DND-41 (cell line): ENCODE measurements at regions not wholly inside any gene's neighbourhood (a gene's known extent, or its start where the extent isn't known, plus 50 kb on each side); places are given as distances from the start of the nearest gene placed in this dataset.
"Not testable (repeated sequence)": the region's sequence is repeated elsewhere in the genome, so short reads cannot be mapped to it uniquely, and the experiment has no call there.

ENCODE experiments used
- ATAC-seq: fragments of 200-7000 bp; cut with Tn5 transposase; 3 replicates; pipeline ENCODE4 v1.9.1; 2021; ENCODE audit warnings: low read depth; ENCODE audit not compliant: insufficient read depth
- DNase-seq: peaks from one replicate; pipeline ENCODE4 v3.0.0-alpha.2; 2020
- H2AFZ ChIP-seq: 2 replicates; pipeline ENCODE4 v1.6.0; 2012; ENCODE audit warnings: low read depth, low read length
- H3K27ac ChIP-seq: 2 replicates; pipeline ENCODE4 v1.5.1; 2012; ENCODE audit warnings: low read length, inconsistent platforms
- H3K27me3 ChIP-seq: fragments of 200-600 bp; sonication (generic); 2 replicates; pipeline ENCODE4 v1.6.0; 2012; ENCODE audit warnings: low read length, mild to moderate bottlenecking, inconsistent platforms; ENCODE audit not compliant: insufficient read depth, poor library complexity
- H3K36me3 ChIP-seq: 2 replicates; pipeline ENCODE4 v1.5.1; 2012; ENCODE audit warnings: low read length, inconsistent platforms; ENCODE audit not compliant: insufficient read depth
- H3K4me1 ChIP-seq: 2 replicates; pipeline ENCODE4 v1.5.1; 2012; ENCODE audit warnings: mild to moderate bottlenecking, low read length; ENCODE audit not compliant: insufficient read depth
- H3K4me2 ChIP-seq: 2 replicates; pipeline ENCODE4 v1.6.0; 2012; ENCODE audit warnings: mild to moderate bottlenecking, moderate library complexity, low read length, inconsistent platforms; ENCODE audit not compliant: insufficient read depth
- H3K4me3 ChIP-seq, 2 experiments: fragments of 200-600 bp in 1 of 2; shearing (Covaris generic) in 1 of 2; 2 replicates each; pipeline ENCODE4 v1.5.1; 2012 to 2016; ENCODE audit warnings: inconsistent platforms in 2 of 2, low read length in 2 of 2, mild to moderate bottlenecking in 2 of 2, low read depth in 1 of 2, moderate library complexity in 1 of 2
- H3K79me2 ChIP-seq: 2 replicates; pipeline ENCODE4 v1.6.0; 2012; ENCODE audit warnings: low read length, inconsistent platforms; ENCODE audit not compliant: insufficient read depth
- H3K9ac ChIP-seq: 2 replicates; pipeline ENCODE4 v1.6.0; 2012; ENCODE audit warnings: low read depth, mild to moderate bottlenecking, inconsistent platforms, low read length, moderate library complexity
- H3K9me3 ChIP-seq: 2 replicates; pipeline ENCODE4 v1.5.1; 2012; ENCODE audit warnings: low read length, moderate library complexity, mild to moderate bottlenecking, inconsistent platforms; ENCODE audit not compliant: insufficient read depth, severe bottlenecking
- H4K20me1 ChIP-seq: 2 replicates; pipeline ENCODE4 v1.6.0; 2012; ENCODE audit warnings: low read length; ENCODE audit not compliant: insufficient read depth
- CTCF ChIP-seq: IDR thresholded peaks from 2 replicates; pipeline ENCODE4 v1.5.1; 2012; ENCODE audit warnings: borderline replicate concordance, low read length, moderate library complexity, mild to moderate bottlenecking; ENCODE audit not compliant: poor library complexity, severe bottlenecking; ENCODE audit errors: extremely low read depth
- EZH2 ChIP-seq: IDR thresholded peaks from 3 replicates; pipeline ENCODE4 v1.6.1; 2012; ENCODE audit warnings: borderline replicate concordance, low read depth, mild to moderate bottlenecking, moderate library complexity, low read length, inconsistent platforms; ENCODE audit not compliant: severe bottlenecking

- Histone ChIP-seq H4K20me1 (no peaks in the 10 kb centered on the region), H3K27ac (no peak overlapping the region), H2AFZ (no peak overlapping the region), H3K9me3 (no peaks in the 10 kb centered on the region), H3K36me3 (no peaks in the 10 kb centered on the region), H3K79me2 (no peaks in the 10 kb centered on the region), H3K4me3 (no peak overlapping the region), H3K4me1 (no peaks in the 10 kb centered on the region), H3K4me2 (no peak overlapping the region), H3K27me3 (peaks cover 2% of the 10 kb centered on the region), H3K9ac (no peak overlapping the region)
- TF ChIP-seq CTCF = no peak
- TF ChIP-seq EZH2 = no peak
- ATAC-seq (no peak), DNase-seq (no peak)
Measured at GRCh38 chr9:19631181-19631580, 157.7 kb downstream of the SLC24A2 start.

- Histone ChIP-seq H3K4me3 (no peak overlapping the region), H3K27me3 (peaks cover 2% of the 10 kb centered on the region), H3K27ac (no peak overlapping the region), H3K36me3 (no peaks in the 10 kb centered on the region), H3K79me2 (no peaks in the 10 kb centered on the region), H3K4me2 (no peak overlapping the region), H3K9me3 (no peaks in the 10 kb centered on the region), H2AFZ (no peak overlapping the region), H3K4me1 (no peaks in the 10 kb centered on the region), H4K20me1 (no peaks in the 10 kb centered on the region), H3K9ac (no peak overlapping the region)
- DNase-seq = no peak
- TF ChIP-seq EZH2 (no peak), CTCF (no peak)
- no peak for ATAC-seq
Measured at GRCh38 chr9:19630760-19631159, 158.1 kb downstream of the SLC24A2 start.

DNA sequence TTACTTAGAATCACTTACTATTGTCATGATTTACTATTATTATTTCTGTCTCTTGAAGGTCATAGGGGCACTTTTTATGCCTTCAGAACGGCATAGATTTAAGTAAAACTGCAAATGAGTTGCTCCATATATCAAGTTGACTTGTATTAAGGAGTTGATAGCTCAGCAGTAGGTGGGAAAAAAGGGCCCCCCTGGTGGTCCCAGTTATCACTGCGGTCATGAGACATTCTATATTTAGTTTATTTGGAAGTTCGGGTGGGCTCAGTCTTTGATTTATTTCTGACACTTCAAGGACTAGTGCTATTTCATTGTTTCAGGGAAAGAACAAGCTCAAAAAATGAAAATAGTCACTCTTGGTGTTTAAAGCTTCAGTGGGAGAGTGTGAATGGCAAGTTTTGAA, 159.3 kb downstream of the SLC24A2 start:
- no peaks in the 10 kb centered on the region for H3K9me3 ChIP-seq
- H2AFZ ChIP-seq = no peak overlapping the region
- no peaks in the 10 kb centered on the region for H3K36me3 ChIP-seq
- no peak overlapping the region for H3K4me3 ChIP-seq
- DNase-seq (peak; percentile 16), ATAC-seq (0 out of 3 replicates have a peak, but pooled peaks have one; percentile 47)
- H3K79me2 ChIP-seq = no peaks in the 10 kb centered on the region
- no peak overlapping the region for H3K4me2 ChIP-seq
- H3K4me1 ChIP-seq = no peaks in the 10 kb centered on the region
- no peaks in the 10 kb centered on the region for H4K20me1 ChIP-seq
- H3K27me3 ChIP-seq = peaks cover 2% of the 10 kb centered on the region
- H3K27ac ChIP-seq = no peak overlapping the region
- TF ChIP-seq EZH2 (no peak), CTCF (peak; percentile 48)
- H3K9ac ChIP-seq = no peak overlapping the region

DNA sequence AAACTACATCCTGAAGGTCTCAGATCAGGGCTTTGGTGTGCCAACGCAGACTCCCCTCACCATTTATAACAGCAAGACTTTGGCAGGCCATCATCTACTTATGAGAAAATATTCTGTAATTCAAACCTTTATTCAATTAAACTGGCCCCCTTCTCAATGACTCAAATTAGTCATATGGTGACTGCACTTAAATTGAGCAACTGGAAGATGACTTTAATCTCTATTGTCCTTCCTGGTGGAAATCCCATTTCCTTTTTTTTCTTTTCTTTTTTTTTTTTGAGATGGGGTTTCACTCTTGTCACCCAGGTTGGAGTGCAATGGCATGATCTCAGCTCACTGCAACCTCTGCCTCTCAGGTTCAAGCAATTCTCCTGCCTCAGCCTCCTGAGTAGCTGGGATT, 163.4 kb downstream of the SLC24A2 start:
- not testable (repeated sequence) for DNase-seq, H3K4me2 ChIP-seq, H3K4me1 ChIP-seq, H3K9ac ChIP-seq, H3K27me3 ChIP-seq, H3K27ac ChIP-seq, H4K20me1 ChIP-seq, ATAC-seq, H3K36me3 ChIP-seq, H3K9me3 ChIP-seq, H2AFZ ChIP-seq, H3K79me2 ChIP-seq, H3K4me3 ChIP-seq
